H9 (cell line): ENCODE measurements at regions not wholly inside any gene's neighbourhood (a gene's known extent, or its start where the extent isn't known, plus 50 kb on each side); places are given as distances from the start of the nearest gene placed in this dataset.

Experiments
- DNase-seq: peaks from one replicate; pipeline ENCODE4 v3.0.0-alpha.2; 2017
- H2AFZ ChIP-seq: one replicate; pipeline ENCODE4 v1.6.1; 2013; ENCODE audit warnings: mild to moderate bottlenecking, low read length, control low read depth, moderate library complexity
- H2AK5ac ChIP-seq: 2 replicates; pipeline ENCODE4 v1.6.1; 2013; ENCODE audit warnings: low read length, control low read depth, mixed read lengths; ENCODE audit not compliant: insufficient read length
- H2BK120ac ChIP-seq: one replicate; pipeline ENCODE4 v1.6.1; 2013; ENCODE audit warnings: low read depth, mild to moderate bottlenecking, low read length, control low read depth, inconsistent platforms; ENCODE audit not compliant: poor library complexity, severe bottlenecking
- H2BK12ac ChIP-seq: 2 replicates; pipeline ENCODE4 v1.6.1; 2013; ENCODE audit warnings: low read length, control low read depth, mixed read lengths, low read depth; ENCODE audit not compliant: insufficient read length
- H2BK15ac ChIP-seq: 2 replicates; pipeline ENCODE4 v1.6.1; 2013; ENCODE audit warnings: low read depth, low read length, control low read depth
- H2BK20ac ChIP-seq: one replicate; pipeline ENCODE4 v1.6.1; 2013; ENCODE audit warnings: low read depth, mild to moderate bottlenecking, low read length, control low read depth, inconsistent platforms; ENCODE audit not compliant: poor library complexity, severe bottlenecking
- H2BK5ac ChIP-seq: 2 replicates; pipeline ENCODE4 v1.6.1; 2013; ENCODE audit warnings: low read length, control low read depth, mixed read lengths; ENCODE audit not compliant: insufficient read length
- H3K14ac ChIP-seq: 2 replicates; pipeline ENCODE4 v1.6.1; 2013; ENCODE audit warnings: low read length, control low read depth; ENCODE audit not compliant: insufficient read depth
- H3K18ac ChIP-seq: 2 replicates; pipeline ENCODE4 v1.6.1; 2013; ENCODE audit warnings: low read depth, mild to moderate bottlenecking, mixed read lengths, low read length, control low read depth; ENCODE audit not compliant: insufficient read length
- H3K23ac ChIP-seq: 2 replicates; pipeline ENCODE4 v1.6.1; 2013; ENCODE audit warnings: low read length, control low read depth, mixed read lengths, low read depth; ENCODE audit not compliant: insufficient read length
- H3K23me2 ChIP-seq: 2 replicates; pipeline ENCODE4 v1.6.1; 2013; ENCODE audit warnings: low read depth, mild to moderate bottlenecking, mixed read lengths, low read length, control low read depth; ENCODE audit not compliant: insufficient read length, poor library complexity, severe bottlenecking
- H3K27ac ChIP-seq: 2 replicates; pipeline ENCODE4 v1.5.1; 2013; ENCODE audit warnings: low read length, control low read depth, mixed read lengths, low read depth; ENCODE audit not compliant: insufficient read length
- H3K27me3 ChIP-seq: 2 replicates; pipeline ENCODE4 v1.6.1; 2013; ENCODE audit warnings: low read length, control low read depth, inconsistent platforms; ENCODE audit not compliant: insufficient read depth
- H3K4ac ChIP-seq: 2 replicates; pipeline ENCODE4 v1.6.1; 2013; ENCODE audit warnings: low read depth, mild to moderate bottlenecking, control low read depth, inconsistent platforms, low read length, moderate library complexity
- H3K4me1 ChIP-seq: 2 replicates; pipeline ENCODE4 v1.6.1; 2013; ENCODE audit warnings: low read length, control low read depth, inconsistent platforms; ENCODE audit not compliant: insufficient read depth
- H3K4me2 ChIP-seq: 2 replicates; pipeline ENCODE4 v1.6.1; 2013; ENCODE audit warnings: low read length, control low read depth, mixed read lengths; ENCODE audit not compliant: insufficient read length, insufficient read depth
- H3K56ac ChIP-seq: 2 replicates; pipeline ENCODE4 v1.6.1; 2013; ENCODE audit warnings: low read depth, mild to moderate bottlenecking, mixed read lengths, low read length, control low read depth; ENCODE audit not compliant: insufficient read length
- H3K79me1 ChIP-seq: 2 replicates; pipeline ENCODE4 v1.6.1; 2013; ENCODE audit warnings: low read depth, mild to moderate bottlenecking, moderate library complexity, low read length, control low read depth, inconsistent platforms; ENCODE audit not compliant: insufficient read depth, poor library complexity, severe bottlenecking
- H3K79me2 ChIP-seq: 2 replicates; pipeline ENCODE4 v1.6.1; 2013; ENCODE audit warnings: low read length, control low read depth, inconsistent platforms; ENCODE audit not compliant: insufficient read depth
- H3K9ac ChIP-seq: 2 replicates; pipeline ENCODE4 v1.6.1; 2013; ENCODE audit warnings: low read length, control low read depth, mixed read lengths; ENCODE audit not compliant: insufficient read length; ENCODE audit errors: extremely low read depth
- H3K9me3 ChIP-seq: one replicate; pipeline ENCODE4 v1.6.1; 2013; ENCODE audit warnings: low read depth, low read length, inconsistent platforms; ENCODE audit not compliant: control insufficient read depth
- H3T11ph ChIP-seq: one replicate; pipeline ENCODE4 v1.6.1; 2013; ENCODE audit warnings: mild to moderate bottlenecking, low read length, control low read depth, inconsistent platforms
- H4K20me1 ChIP-seq: one replicate; pipeline ENCODE4 v1.6.1; 2013; ENCODE audit not compliant: control insufficient read depth, insufficient read length, insufficient read depth
- H4K5ac ChIP-seq: 2 replicates; pipeline ENCODE4 v1.6.1; 2013; ENCODE audit warnings: low read depth, mild to moderate bottlenecking, mixed read lengths, low read length, control low read depth; ENCODE audit not compliant: insufficient read length
- H4K8ac ChIP-seq: replicated peaks from 2 replicates; pipeline ENCODE4 v1.6.1; 2013; ENCODE audit warnings: low read length, control low read depth, mixed read lengths, low read depth; ENCODE audit not compliant: insufficient read length
- H4K91ac ChIP-seq: 2 replicates; pipeline ENCODE4 v1.6.1; 2013; ENCODE audit warnings: low read depth, mild to moderate bottlenecking, moderate library complexity, mixed read lengths, low read length, control low read depth; ENCODE audit not compliant: insufficient read length
- H3K27ac Mint-ChIP-seq, 3 experiments: 2 replicates in 2 of 3; 3 replicates in 1 of 3; pipeline ENCODE4 v1.8.0; 2020 to 2021; ENCODE audit warnings: mixed read lengths in 3 of 3, mild to moderate bottlenecking in 1 of 3, moderate library complexity in 1 of 3
- H3K27me3 Mint-ChIP-seq: 2 replicates; pipeline ENCODE4 v1.8.0; 2021; ENCODE audit warnings: low read depth, mild to moderate bottlenecking, moderate library complexity, mixed read lengths
- H3K36me3 Mint-ChIP-seq, 3 experiments: 2 replicates in 2 of 3; 3 replicates in 1 of 3; pipeline ENCODE4 v1.8.0; 2020 to 2021; ENCODE audit warnings: low read depth in 3 of 3, mixed read lengths in 3 of 3; ENCODE audit not compliant: insufficient read depth in 1 of 3
- H3K4me1 Mint-ChIP-seq, 2 experiments: 2 replicates each; pipeline ENCODE4 v1.8.0; 2020; ENCODE audit warnings: mixed read lengths in 2 of 2
- H3K4me3 Mint-ChIP-seq, 2 experiments: 2 replicates in 1 of 2; 3 replicates in 1 of 2; pipeline ENCODE4 v1.8.0; 2020 to 2021; ENCODE audit warnings: mild to moderate bottlenecking in 2 of 2, mixed read lengths in 2 of 2, moderate library complexity in 1 of 2
- H3K9me3 Mint-ChIP-seq, 2 experiments: 2 replicates in 1 of 2; 3 replicates in 1 of 2; pipeline ENCODE4 v1.8.0; 2020; ENCODE audit warnings: mild to moderate bottlenecking in 2 of 2, mixed read lengths in 2 of 2, moderate library complexity in 1 of 2
- TF ChIP-seq, protein P1 (sequence below): fragments of 200-600 bp; sonication (generic); conservative IDR thresholded peaks from 3 replicates; pipeline ENCODE4 v1.8.0; 2021; ENCODE audit warnings: antibody characterized with exemption, mild to moderate bottlenecking

- H3K9ac ChIP-seq = no peak overlapping the region
- no peaks in the 10 kb centered on the region; a peak in 2 of 7 replicates for H3K36me3 Mint-ChIP-seq
These were observed 206.4 kb downstream of the KIF2B start for GRCh38 chr17:54028986-54029580.

More at GRCh38 chr17:54028986-54029580, 206.4 kb downstream of the KIF2B start:
- H4K20me1 ChIP-seq = no peaks in the 10 kb centered on the region
- H4K5ac ChIP-seq = no peak overlapping the region
- H2BK5ac ChIP-seq = no peak overlapping the region
- no peak for DNase-seq
- H3K4me2 ChIP-seq = no peak overlapping the region
- no peaks in the 10 kb centered on the region for H3K4me1 Mint-ChIP-seq
- H2BK15ac ChIP-seq = no peak overlapping the region
- no peak overlapping the region for H3K18ac ChIP-seq
- H3K9me3 ChIP-seq = no peaks in the 10 kb centered on the region
- no peaks in the 10 kb centered on the region for H3K4me1 ChIP-seq
- H4K91ac ChIP-seq = no peak overlapping the region
- H3K27ac Mint-ChIP-seq = no peak overlapping the region
- H4K8ac ChIP-seq = no peak overlapping the region
- no peak overlapping the region for H3K4me3 Mint-ChIP-seq
- no peaks in the 10 kb centered on the region; a peak in 1 of 5 replicates for H3K9me3 Mint-ChIP-seq
- no peak overlapping the region for H2BK120ac ChIP-seq
- no peak overlapping the region for H3K4ac ChIP-seq
- no peak overlapping the region for H3K56ac ChIP-seq
- no peak overlapping the region for H2BK12ac ChIP-seq
- H3K27me3 ChIP-seq = no peaks in the 10 kb centered on the region
- no peak overlapping the region for H2AFZ ChIP-seq
- H3K14ac ChIP-seq = no peak overlapping the region
- no peak overlapping the region for H3K27ac ChIP-seq
- H2AK5ac ChIP-seq = no peak overlapping the region
- H3K79me2 ChIP-seq = no peaks in the 10 kb centered on the region
- no peak overlapping the region for H3K23ac ChIP-seq
- TF ChIP-seq, protein P1, sequence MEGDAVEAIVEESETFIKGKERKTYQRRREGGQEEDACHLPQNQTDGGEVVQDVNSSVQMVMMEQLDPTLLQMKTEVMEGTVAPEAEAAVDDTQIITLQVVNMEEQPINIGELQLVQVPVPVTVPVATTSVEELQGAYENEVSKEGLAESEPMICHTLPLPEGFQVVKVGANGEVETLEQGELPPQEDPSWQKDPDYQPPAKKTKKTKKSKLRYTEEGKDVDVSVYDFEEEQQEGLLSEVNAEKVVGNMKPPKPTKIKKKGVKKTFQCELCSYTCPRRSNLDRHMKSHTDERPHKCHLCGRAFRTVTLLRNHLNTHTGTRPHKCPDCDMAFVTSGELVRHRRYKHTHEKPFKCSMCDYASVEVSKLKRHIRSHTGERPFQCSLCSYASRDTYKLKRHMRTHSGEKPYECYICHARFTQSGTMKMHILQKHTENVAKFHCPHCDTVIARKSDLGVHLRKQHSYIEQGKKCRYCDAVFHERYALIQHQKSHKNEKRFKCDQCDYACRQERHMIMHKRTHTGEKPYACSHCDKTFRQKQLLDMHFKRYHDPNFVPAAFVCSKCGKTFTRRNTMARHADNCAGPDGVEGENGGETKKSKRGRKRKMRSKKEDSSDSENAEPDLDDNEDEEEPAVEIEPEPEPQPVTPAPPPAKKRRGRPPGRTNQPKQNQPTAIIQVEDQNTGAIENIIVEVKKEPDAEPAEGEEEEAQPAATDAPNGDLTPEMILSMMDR = no peak
- no peaks in the 10 kb centered on the region for H3K79me1 ChIP-seq
- no peaks in the 10 kb centered on the region for H3K27me3 Mint-ChIP-seq
- H2BK20ac ChIP-seq = no peak overlapping the region
- no peaks in the 10 kb centered on the region for H3K23me2 ChIP-seq
- H3T11ph ChIP-seq = no peak overlapping the region
